Stimulated activated naive CD8-positive, alpha-beta T cell treated with anti-CD3 and anti-CD28 coated beads, Interleukin-15, Interleukin-2, amounts not matched to agents 100 ng/mL and 50 ng/mL, for 24 hours (primary cell): ENCODE measurements at regions not wholly inside any gene's neighbourhood (a gene's known extent, or its start where the extent isn't known, plus 50 kb on each side); places are given as distances from the start of the nearest gene placed in this dataset.

Experiments used
- H3K27ac Mint-ChIP-seq: one replicate; pipeline ENCODE4 v1.8.0; 2021; ENCODE audit warnings: mild to moderate bottlenecking, mixed read lengths
- H3K27me3 Mint-ChIP-seq: one replicate; pipeline ENCODE4 v1.8.0; 2021; ENCODE audit warnings: mixed read lengths
- H3K36me3 Mint-ChIP-seq: one replicate; pipeline ENCODE4 v1.8.0; 2021; ENCODE audit warnings: low read depth, mixed read lengths
- H3K4me1 Mint-ChIP-seq: one replicate; pipeline ENCODE4 v1.8.0; 2021; ENCODE audit warnings: low read depth, mixed read lengths
- H3K4me3 Mint-ChIP-seq: one replicate; pipeline ENCODE4 v1.8.0; 2021; ENCODE audit warnings: mild to moderate bottlenecking, mixed read lengths
- H3K9me3 Mint-ChIP-seq: one replicate; pipeline ENCODE4 v1.8.0; 2021; ENCODE audit warnings: mixed read lengths

DNA sequence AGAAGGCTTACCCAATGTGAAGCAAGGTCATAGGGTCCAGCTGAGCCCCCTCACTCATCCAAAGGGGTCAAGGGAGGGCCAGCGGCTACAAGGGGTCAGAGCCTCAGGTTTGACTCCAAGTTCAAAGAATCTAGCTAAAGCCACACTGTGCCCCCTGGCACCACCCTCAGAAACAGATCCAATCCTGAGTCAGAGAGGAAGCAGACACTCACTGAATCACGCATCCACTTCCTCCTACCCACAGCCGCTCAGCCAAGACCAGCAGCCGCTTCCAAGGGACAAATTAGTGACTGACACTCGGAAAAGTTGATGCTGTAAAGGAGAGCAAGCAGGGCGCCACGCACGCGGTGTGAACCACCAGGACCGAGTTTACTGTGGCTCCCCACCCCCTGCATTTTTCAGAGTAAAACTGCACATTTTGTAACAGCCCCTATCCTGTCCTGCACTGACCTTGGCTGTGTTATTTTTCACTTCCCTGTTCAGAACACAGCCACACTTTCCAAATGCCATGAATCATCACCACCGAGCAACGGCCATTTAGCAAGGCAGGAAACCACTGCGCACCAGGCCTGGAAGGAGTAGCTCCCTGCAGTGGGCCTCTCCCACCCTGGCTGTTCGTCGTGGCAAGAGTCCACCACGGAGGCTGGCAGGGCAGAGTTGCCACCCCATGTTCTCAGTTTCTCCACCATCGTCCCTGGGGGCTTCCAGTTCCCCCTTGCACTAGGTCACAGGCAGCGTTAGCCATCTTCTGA is 147.8 kb downstream of the TOMM20 start:
- no peaks in the 10 kb centered on the region for H3K9me3 Mint-ChIP-seq
- peaks cover 8% of the 10 kb centered on the region for H3K36me3 Mint-ChIP-seq
- H3K27me3 Mint-ChIP-seq, result no peaks in the 10 kb centered on the region
- H3K4me3 Mint-ChIP-seq, result peak overlapping the region; percentile 80
- H3K27ac Mint-ChIP-seq, result peak overlapping the region; percentile 98
- peaks cover 94% of the 10 kb centered on the region for H3K4me1 Mint-ChIP-seq

GRCh38 chr1:234980291-234980644 is 148.4 kb downstream of the TOMM20 start:
- H3K36me3 Mint-ChIP-seq, result peaks cover 8% of the 10 kb centered on the region
- peak overlapping the region; percentile 98 for H3K27ac Mint-ChIP-seq
- H3K9me3 Mint-ChIP-seq, result no peaks in the 10 kb centered on the region
- peaks cover 94% of the 10 kb centered on the region for H3K4me1 Mint-ChIP-seq
- H3K27me3 Mint-ChIP-seq, result no peaks in the 10 kb centered on the region
- peak overlapping the region; percentile 80 for H3K4me3 Mint-ChIP-seq

DNA sequence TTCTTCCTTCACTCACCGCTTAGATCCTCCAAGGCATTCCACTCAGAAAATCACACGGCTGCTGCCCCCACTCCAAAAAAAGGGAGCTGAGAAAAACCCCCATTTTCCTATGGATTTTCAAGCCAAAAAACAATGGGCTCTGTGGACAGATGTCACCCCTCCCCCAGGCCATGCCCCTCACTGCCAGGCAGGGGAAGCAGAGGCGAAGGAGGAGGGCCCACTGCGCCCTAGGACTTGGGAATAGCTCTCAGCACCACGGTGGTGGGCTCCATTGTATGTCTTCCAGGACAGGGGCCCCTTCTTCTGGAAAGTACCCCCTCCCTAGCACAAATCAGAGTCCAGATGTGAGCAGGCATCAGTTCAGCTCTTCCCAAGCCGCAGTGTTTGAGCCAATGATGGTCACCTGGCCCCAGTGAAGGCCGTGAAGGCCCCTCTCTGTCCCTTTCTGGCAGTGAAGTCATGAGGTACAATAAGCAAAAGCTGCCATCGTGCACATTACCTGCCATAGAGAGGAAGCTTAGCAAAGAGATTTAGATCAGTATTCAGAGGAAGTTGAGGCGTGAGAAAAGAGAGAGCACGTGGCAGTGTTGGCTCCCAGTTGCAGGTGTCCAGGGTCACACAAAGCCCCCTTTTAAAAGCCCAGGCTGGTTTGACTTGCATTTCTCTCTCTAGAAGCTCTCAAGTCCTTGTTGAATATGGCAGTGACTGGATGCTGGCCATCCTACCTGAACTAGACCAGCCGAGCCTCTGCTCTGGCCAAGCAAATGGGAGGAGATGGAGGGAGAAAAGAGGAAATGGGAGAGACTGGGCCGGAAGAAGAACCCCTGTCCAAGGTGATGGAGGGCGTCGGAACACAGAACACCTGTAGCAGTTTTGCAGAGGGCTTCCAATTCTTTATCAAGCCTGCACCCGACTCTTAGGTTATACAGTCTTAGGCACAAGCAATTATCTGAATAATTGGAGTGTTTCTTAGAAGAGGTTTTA is 149.0 kb downstream of the TOMM20 start:
- Mint-ChIP-seq H3K36me3 (peaks cover 8% of the 10 kb centered on the region), H3K27ac (peak overlapping the region; percentile 98), H3K4me3 (peak overlapping the region; percentile 80), H3K9me3 (no peaks in the 10 kb centered on the region), H3K27me3 (no peaks in the 10 kb centered on the region), H3K4me1 (peaks cover 94% of the 10 kb centered on the region)

DNA sequence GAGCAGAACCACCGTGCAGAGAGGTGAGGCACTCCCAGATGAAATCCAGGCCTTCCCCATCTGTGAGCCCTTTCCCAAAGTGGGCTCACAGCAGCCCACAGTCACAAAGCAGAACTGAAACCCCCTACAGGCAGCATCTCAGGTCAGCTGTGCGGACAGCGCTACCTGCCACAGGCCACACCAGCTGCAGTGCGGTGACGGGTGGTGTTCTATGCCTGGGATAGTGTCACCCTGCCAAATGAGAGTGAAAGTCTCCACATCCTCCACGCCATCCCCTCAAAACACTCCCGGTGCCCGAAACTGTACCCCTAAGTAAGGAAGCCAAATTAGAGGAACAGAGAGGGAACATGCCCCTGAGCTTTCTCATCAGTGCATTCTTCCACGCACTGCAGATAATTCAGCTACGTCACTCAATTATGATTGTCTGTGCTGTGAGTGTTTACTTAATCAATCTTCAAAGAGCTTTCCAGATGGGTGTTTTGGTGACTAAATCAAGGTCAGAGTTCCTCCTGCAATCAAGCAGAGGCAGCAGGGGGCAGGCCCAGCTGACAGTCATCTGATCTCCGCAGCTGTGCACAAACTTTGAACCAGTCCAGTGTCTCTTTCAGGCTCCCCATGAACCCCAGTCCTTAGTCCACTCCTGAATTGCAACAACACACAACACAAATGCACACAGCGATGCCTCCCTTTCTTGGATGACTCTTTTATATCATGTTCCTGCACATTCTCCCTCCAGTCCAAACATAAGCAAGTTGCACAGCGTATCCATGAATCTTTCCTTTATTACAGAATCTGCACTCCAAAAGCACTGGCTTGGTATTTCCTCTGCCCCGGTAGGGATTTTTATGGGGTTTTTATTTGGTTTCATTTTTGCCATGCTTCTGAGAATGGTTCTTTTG is 150.0 kb downstream of the TOMM20 start:
- H3K4me1 Mint-ChIP-seq, result peaks cover 93% of the 10 kb centered on the region
- peak overlapping the region; percentile 98 for H3K27ac Mint-ChIP-seq
- no peaks in the 10 kb centered on the region for H3K9me3 Mint-ChIP-seq
- peaks cover 8% of the 10 kb centered on the region for H3K36me3 Mint-ChIP-seq
- no peaks in the 10 kb centered on the region for H3K27me3 Mint-ChIP-seq
- H3K4me3 Mint-ChIP-seq, result peak overlapping the region; percentile 80

- no peaks in the 10 kb centered on the region for H3K27me3 Mint-ChIP-seq
- peak overlapping the region; percentile 80 for H3K4me3 Mint-ChIP-seq
- H3K4me1 Mint-ChIP-seq, result peaks cover 96% of the 10 kb centered on the region
- peak overlapping the region; percentile 98 for H3K27ac Mint-ChIP-seq
- no peaks in the 10 kb centered on the region for H3K9me3 Mint-ChIP-seq
- peaks cover 8% of the 10 kb centered on the region for H3K36me3 Mint-ChIP-seq
These were observed 150.7 kb downstream of the TOMM20 start for GRCh38 chr1:234977875-234978396.

DNA sequence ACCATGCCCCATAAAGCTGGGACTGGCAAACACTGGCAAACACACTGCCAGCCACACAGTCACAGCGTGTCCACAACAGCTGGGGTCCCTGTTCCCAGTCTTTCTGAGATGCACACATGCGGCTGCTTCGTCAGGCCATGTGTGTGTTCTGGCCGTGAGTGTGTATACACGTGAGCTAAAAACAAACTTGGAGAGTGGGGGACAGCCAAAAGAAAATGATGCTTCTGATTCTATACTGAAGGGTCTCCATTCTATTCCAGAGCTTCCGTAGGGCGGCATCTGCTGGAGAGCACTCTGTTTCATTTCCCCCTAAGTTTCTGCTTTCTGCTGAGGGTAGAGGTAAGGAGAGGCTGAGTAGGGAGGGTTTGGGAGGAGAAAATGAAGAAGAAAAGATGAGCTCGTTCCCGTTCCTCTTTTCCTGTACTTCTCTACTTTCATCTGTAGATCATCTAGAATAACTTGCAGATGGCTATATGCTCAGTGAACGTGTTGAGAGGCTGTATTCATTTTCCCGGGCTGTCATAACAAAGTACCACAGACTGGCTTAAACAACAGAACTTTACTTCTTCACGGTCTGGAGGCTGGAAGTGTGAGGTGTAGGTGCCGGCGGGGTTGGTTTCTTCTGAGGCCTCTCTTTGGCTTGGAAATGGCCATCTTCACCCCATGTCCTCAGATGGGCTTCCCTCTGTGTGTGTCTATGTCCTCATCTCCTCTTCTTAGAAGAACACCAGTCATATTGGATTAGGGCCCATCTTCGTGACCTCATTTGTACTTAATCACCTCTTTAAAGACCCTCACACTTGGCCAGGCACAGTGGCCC is 151.6 kb downstream of the TOMM20 start:
- Mint-ChIP-seq H3K27ac (peak overlapping the region; percentile 98), H3K9me3 (no peaks in the 10 kb centered on the region), H3K4me3 (no peak overlapping the region), H3K27me3 (no peaks in the 10 kb centered on the region), H3K4me1 (peaks cover 97% of the 10 kb centered on the region), H3K36me3 (peaks cover 8% of the 10 kb centered on the region)

GRCh38 chr1:234975941-234976860 is 152.4 kb downstream of the TOMM20 start:
- peak overlapping the region; percentile 76 for H3K27ac Mint-ChIP-seq
- H3K27me3 Mint-ChIP-seq, result no peaks in the 10 kb centered on the region
- peaks cover 97% of the 10 kb centered on the region for H3K4me1 Mint-ChIP-seq
- peaks cover 8% of the 10 kb centered on the region for H3K36me3 Mint-ChIP-seq
- H3K4me3 Mint-ChIP-seq, result no peak overlapping the region
- no peaks in the 10 kb centered on the region for H3K9me3 Mint-ChIP-seq

GRCh38 chr1:234975122-234975940 is 153.3 kb downstream of the TOMM20 start:
- Mint-ChIP-seq H3K36me3 (peaks cover 6% of the 10 kb centered on the region), H3K27me3 (no peaks in the 10 kb centered on the region), H3K4me1 (peaks cover 97% of the 10 kb centered on the region), H3K9me3 (no peaks in the 10 kb centered on the region), H3K4me3 (no peak overlapping the region), H3K27ac (peak overlapping the region; percentile 76)

- peaks cover 93% of the 10 kb centered on the region for H3K4me1 Mint-ChIP-seq
- H3K4me3 Mint-ChIP-seq, result no peak overlapping the region
- H3K27ac Mint-ChIP-seq, result no peak overlapping the region
- H3K27me3 Mint-ChIP-seq, result no peaks in the 10 kb centered on the region
- H3K9me3 Mint-ChIP-seq, result no peaks in the 10 kb centered on the region
- peaks cover 4% of the 10 kb centered on the region for H3K36me3 Mint-ChIP-seq
These were observed 155.0 kb downstream of the TOMM20 start for GRCh38 chr1:234973426-234974250.

- Mint-ChIP-seq H3K27me3 (no peaks in the 10 kb centered on the region), H3K27ac (peak overlapping the region; percentile 67), H3K4me1 (peaks cover 86% of the 10 kb centered on the region), H3K4me3 (no peak overlapping the region), H3K9me3 (no peaks in the 10 kb centered on the region), H3K36me3 (peaks cover 4% of the 10 kb centered on the region)
These were observed 156.0 kb downstream of the TOMM20 start for GRCh38 chr1:234972411-234973191.
